ENCODE measurements at regions not wholly inside any gene's neighbourhood (a gene's known extent, or its start where the extent isn't known, plus 50 kb on each side); places are given as distances from the start of the nearest gene placed in this dataset.
A peak's percentile ranks its signal among the peaks of the same experiment; 100 is the strongest.
"Not testable (repeated sequence)": the region's sequence is repeated elsewhere in the genome, so short reads cannot be mapped to it uniquely, and the experiment has no call there.

DNA sequence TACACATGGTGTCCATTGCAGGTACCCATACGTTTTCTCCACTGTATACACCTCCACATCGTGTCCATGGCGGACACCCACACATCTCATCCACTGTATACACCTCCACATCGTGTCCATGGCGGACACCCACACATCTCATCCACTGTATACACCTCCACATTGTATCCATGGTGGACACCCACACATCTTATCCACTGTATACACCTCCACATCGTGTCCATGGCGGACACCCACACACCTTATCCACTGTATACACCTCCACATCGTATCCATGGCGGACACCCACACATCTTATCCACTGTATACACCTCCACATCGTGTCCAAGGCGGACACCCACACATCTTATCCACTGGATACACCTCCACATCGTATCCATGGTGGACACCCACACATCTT, 50.4 kb upstream of the TTC34 start:
- not testable (repeated sequence) for H3K4me2 ChIP-seq (ENCODE audit: low read length); H3K27ac ChIP-seq; H3K9ac ChIP-seq; H3K79me2 ChIP-seq; H3K36me3 ChIP-seq (ENCODE audit: control insufficient read depth, insufficient read depth, low read length); H2AFZ ChIP-seq; H3K4me3 ChIP-seq (ENCODE audit: low read depth, low read length); H3K27me3 ChIP-seq (ENCODE audit: control insufficient read depth, insufficient read depth, low read length); H3K9me3 ChIP-seq (ENCODE audit: control insufficient read depth, low read length); H3K4me1 ChIP-seq

DNA sequence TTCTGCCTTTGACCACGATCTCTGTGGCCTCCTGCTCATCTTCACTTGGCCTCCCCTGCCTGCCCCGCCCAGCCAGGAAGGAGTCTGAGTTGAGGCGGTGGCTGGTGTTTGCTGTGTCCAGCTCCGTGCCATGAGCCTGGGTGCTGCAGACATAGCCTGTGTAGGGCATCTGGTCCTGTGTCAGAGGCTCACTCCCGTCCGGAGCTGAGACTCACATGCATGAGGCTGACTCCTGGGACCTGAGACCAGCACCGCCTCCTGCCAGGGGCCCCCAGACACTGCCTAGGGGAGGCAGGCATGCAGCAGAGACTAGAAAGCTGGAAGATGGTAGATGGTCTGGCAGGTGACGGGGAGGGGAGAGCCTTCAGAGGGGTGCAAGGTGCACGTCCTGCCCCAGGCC, 52.2 kb upstream of the TTC34 start:
- TF ChIP-seq, protein P1, sequence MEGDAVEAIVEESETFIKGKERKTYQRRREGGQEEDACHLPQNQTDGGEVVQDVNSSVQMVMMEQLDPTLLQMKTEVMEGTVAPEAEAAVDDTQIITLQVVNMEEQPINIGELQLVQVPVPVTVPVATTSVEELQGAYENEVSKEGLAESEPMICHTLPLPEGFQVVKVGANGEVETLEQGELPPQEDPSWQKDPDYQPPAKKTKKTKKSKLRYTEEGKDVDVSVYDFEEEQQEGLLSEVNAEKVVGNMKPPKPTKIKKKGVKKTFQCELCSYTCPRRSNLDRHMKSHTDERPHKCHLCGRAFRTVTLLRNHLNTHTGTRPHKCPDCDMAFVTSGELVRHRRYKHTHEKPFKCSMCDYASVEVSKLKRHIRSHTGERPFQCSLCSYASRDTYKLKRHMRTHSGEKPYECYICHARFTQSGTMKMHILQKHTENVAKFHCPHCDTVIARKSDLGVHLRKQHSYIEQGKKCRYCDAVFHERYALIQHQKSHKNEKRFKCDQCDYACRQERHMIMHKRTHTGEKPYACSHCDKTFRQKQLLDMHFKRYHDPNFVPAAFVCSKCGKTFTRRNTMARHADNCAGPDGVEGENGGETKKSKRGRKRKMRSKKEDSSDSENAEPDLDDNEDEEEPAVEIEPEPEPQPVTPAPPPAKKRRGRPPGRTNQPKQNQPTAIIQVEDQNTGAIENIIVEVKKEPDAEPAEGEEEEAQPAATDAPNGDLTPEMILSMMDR (IDR thresholded peaks at IDR 0.05): no peak
- no peak overlapping the region for H3K27ac ChIP-seq
- H3K4me3 ChIP-seq (ENCODE audit: low read depth, low read length): no peak overlapping the region
- H3K4me2 ChIP-seq (ENCODE audit: low read length): no peak overlapping the region
- H3K36me3 ChIP-seq (ENCODE audit: control insufficient read depth, insufficient read depth, low read length): no peaks in the 10 kb centered on the region
- H3K9me3 ChIP-seq (ENCODE audit: control insufficient read depth, low read length): no peaks in the 10 kb centered on the region
- no peaks in the 10 kb centered on the region for H3K27me3 ChIP-seq (ENCODE audit: control insufficient read depth, insufficient read depth, low read length)
- H2AFZ ChIP-seq: no peak overlapping the region
- no peaks in the 10 kb centered on the region for H3K4me1 ChIP-seq
- H3K79me2 ChIP-seq: no peaks in the 10 kb centered on the region
- H3K9ac ChIP-seq: no peak overlapping the region

- TF ChIP-seq, protein P1 (IDR thresholded peaks at IDR 0.05): no peak
- Histone ChIP-seq H3K36me3 (ENCODE audit: control insufficient read depth, insufficient read depth, low read length) (no peaks in the 10 kb centered on the region), H3K4me1 (no peaks in the 10 kb centered on the region), H3K27ac (no peak overlapping the region), H3K9ac (no peak overlapping the region), H3K4me3 (ENCODE audit: low read depth, low read length) (no peak overlapping the region), H3K4me2 (ENCODE audit: low read length) (no peak overlapping the region), H2AFZ (no peak overlapping the region), H3K79me2 (no peaks in the 10 kb centered on the region), H3K9me3 (ENCODE audit: control insufficient read depth, low read length) (no peaks in the 10 kb centered on the region), H3K27me3 (ENCODE audit: control insufficient read depth, insufficient read depth, low read length) (no peaks in the 10 kb centered on the region)
Measured at GRCh38 chr1:2854151-2854550, 52.7 kb upstream of the TTC34 start.

- H3K36me3 ChIP-seq (ENCODE audit: control insufficient read depth, insufficient read depth, low read length): no peaks in the 10 kb centered on the region
- no peaks in the 10 kb centered on the region for H3K9me3 ChIP-seq (ENCODE audit: control insufficient read depth, low read length)
- H3K79me2 ChIP-seq: no peaks in the 10 kb centered on the region
- H3K27me3 ChIP-seq (ENCODE audit: control insufficient read depth, insufficient read depth, low read length): no peaks in the 10 kb centered on the region
- H3K27ac ChIP-seq: no peak overlapping the region
- TF ChIP-seq, protein P1 (IDR thresholded peaks at IDR 0.05): no peak
- no peak overlapping the region for H3K4me3 ChIP-seq (ENCODE audit: low read depth, low read length)
- H3K4me1 ChIP-seq: no peaks in the 10 kb centered on the region
- no peak overlapping the region for H3K4me2 ChIP-seq (ENCODE audit: low read length)
- H3K9ac ChIP-seq: no peak overlapping the region
- no peak overlapping the region for H2AFZ ChIP-seq
Measured at GRCh38 chr1:2854611-2855010, 53.1 kb upstream of the TTC34 start.

GRCh38 chr1:2855206-2856065, 53.9 kb upstream of the TTC34 start:
- H2AFZ ChIP-seq: no peak overlapping the region
- H3K4me2 ChIP-seq (ENCODE audit: low read length): peak overlapping the region; percentile 39
- no peaks in the 10 kb centered on the region for H3K36me3 ChIP-seq (ENCODE audit: control insufficient read depth, insufficient read depth, low read length)
- TF ChIP-seq, protein P1 (IDR thresholded peaks at IDR 0.05): no peak
- no peaks in the 10 kb centered on the region for H3K4me1 ChIP-seq
- H3K79me2 ChIP-seq: no peaks in the 10 kb centered on the region
- H3K9me3 ChIP-seq (ENCODE audit: control insufficient read depth, low read length): no peaks in the 10 kb centered on the region
- no peak overlapping the region for H3K27ac ChIP-seq
- no peaks in the 10 kb centered on the region for H3K27me3 ChIP-seq (ENCODE audit: control insufficient read depth, insufficient read depth, low read length)
- H3K4me3 ChIP-seq (ENCODE audit: low read depth, low read length): no peak overlapping the region
- no peak overlapping the region for H3K9ac ChIP-seq
